BLaER1 (cell line): ENCODE measurements at regions not wholly inside any gene's neighbourhood (a gene's known extent, or its start where the extent isn't known, plus 50 kb on each side); places are given as distances from the start of the nearest gene placed in this dataset.
A peak's percentile ranks its signal among the peaks of the same experiment; 100 is the strongest.
"Not testable (repeated sequence)": the region's sequence is repeated elsewhere in the genome, so short reads cannot be mapped to it uniquely, and the experiment has no call there.

Source experiments
- H3K27ac ChIP-seq: shearing (Covaris generic); formaldehyde crosslinking; 2 replicates; pipeline ENCODE4 v1.8.1; 2022
- H3K27me3 ChIP-seq: shearing (Covaris generic); formaldehyde crosslinking; 2 replicates; pipeline ENCODE4 v1.8.1; 2022
- H3K36me3 ChIP-seq: shearing (Covaris generic); formaldehyde crosslinking; 2 replicates; pipeline ENCODE4 v1.8.1; 2022
- H3K4me1 ChIP-seq: shearing (Covaris generic); formaldehyde crosslinking; 2 replicates; pipeline ENCODE4 v1.8.1; 2022
- H3K4me2 ChIP-seq: shearing (Covaris generic); formaldehyde crosslinking; 2 replicates; pipeline ENCODE4 v1.8.1; 2022
- H3K4me3 ChIP-seq: shearing (Covaris generic); formaldehyde crosslinking; 2 replicates; pipeline ENCODE4 v1.8.1; 2022
- H3K9ac ChIP-seq: shearing (Covaris generic); formaldehyde crosslinking; 2 replicates; pipeline ENCODE4 v1.8.1; 2022
- H3K9me3 ChIP-seq: shearing (Covaris generic); formaldehyde crosslinking; 2 replicates; pipeline ENCODE4 v1.8.1; 2022
- H4K20me1 ChIP-seq: shearing (Covaris generic); formaldehyde crosslinking; 2 replicates; pipeline ENCODE4 v1.8.1; 2022
- Cebpa-rat ChIP-seq: shearing (Covaris generic); IDR thresholded peaks from 2 replicates; pipeline ENCODE4 v1.8.1; 2022

DNA sequence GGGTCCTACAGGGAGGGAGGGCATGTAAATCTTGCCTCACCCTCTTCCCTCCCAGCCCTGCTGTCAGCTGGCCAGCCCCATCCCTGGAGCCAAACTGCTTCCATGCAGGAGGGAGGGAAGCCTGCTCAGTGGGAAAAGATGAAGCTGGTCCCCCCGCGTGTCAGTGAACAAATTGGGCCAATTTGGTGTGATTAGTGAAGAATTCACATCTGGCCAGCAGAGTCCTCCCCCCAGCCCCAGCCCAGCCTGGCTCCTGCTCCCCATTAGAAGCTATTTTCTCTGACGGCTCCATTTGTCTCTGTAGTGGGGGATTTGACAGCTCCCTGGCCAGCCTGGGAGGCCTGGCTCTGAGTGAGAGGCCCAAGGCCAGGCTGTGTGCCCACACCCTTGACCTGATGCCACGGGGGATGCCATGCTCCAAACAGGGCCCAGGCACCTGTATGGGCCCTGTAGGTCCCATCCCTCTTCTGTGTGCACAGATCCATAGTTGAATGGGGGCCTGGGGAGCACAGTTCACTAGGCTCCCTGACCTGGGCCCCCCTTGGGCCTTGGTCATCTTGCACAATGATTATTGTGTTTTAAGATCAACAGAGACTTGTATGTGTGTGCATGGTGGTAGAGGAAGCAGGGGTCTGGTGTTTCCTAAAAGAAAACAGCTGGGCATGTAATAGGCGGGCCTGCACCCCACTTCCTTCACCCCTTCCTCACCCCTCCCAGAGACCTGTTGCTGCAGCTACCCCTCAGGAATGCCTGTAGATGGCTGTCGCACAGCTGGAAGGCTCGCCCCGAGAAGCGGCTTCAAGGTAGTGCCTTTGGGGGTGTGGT is 50.7 kb upstream of the TAC4 start:
- Histone ChIP-seq H3K9me3 (no peaks in the 10 kb centered on the region), H3K36me3 (no peaks in the 10 kb centered on the region), H3K4me1 (peaks cover 27% of the 10 kb centered on the region), H3K27me3 (peaks cover 33% of the 10 kb centered on the region), H4K20me1 (no peaks in the 10 kb centered on the region; the same call in 1 of the 2 replicates), H3K27ac (no peak overlapping the region), H3K4me3 (no peak overlapping the region), H3K4me2 (no peak overlapping the region), H3K9ac (no peak overlapping the region)
- no peak for TF ChIP-seq Cebpa-rat

DNA sequence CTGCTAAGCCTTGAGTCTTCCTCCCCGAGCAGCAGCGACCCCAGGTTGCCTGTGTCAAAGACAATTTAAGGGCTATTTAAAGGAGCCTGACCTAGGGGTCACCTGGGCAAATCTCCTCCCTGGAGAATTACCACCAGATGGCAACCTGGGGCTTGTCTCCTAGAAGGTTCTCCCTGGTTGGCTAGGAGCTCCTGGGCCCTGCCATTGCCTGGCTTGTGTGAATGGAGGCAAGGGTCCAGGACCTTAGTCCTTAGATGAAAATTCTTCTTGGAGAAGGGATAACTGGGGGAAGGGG is 51.3 kb upstream of the TAC4 start:
- Histone ChIP-seq H3K4me3 (no peak overlapping the region), H4K20me1 (no peaks in the 10 kb centered on the region; the same call in 1 of the 2 replicates), H3K27me3 (peaks cover 39% of the 10 kb centered on the region), H3K27ac (no peak overlapping the region), H3K9me3 (no peaks in the 10 kb centered on the region), H3K4me1 (peaks cover 33% of the 10 kb centered on the region), H3K4me2 (no peak overlapping the region), H3K9ac (no peak overlapping the region), H3K36me3 (no peaks in the 10 kb centered on the region)
- no peak for TF ChIP-seq Cebpa-rat

DNA sequence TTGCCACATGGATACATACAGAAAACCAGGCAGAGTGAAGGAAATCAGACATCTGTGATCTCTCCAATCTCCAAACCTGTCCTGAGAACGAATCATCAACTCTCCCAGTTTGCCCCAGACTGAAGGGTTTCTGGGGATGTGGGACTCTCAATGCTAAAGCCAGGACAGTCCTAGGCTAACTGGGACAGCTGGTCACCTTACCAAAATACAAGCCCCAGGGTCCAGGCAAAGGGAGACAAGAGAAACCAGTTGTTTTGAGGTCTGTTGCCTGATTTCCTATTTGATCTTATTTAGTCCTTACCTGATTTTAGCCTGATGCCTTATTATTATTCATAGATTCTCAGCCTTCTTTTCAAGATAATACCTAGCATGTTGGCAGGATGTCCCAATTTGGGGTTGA is 51.7 kb upstream of the TAC4 start:
- Histone ChIP-seq H3K9me3 (no peaks in the 10 kb centered on the region), H3K4me3 (no peak overlapping the region), H3K36me3 (no peaks in the 10 kb centered on the region), H3K27me3 (peaks cover 43% of the 10 kb centered on the region), H3K4me1 (peaks cover 36% of the 10 kb centered on the region), H3K4me2 (no peak overlapping the region), H3K27ac (no peak overlapping the region), H3K9ac (no peak overlapping the region), H4K20me1 (no peaks in the 10 kb centered on the region; the same call in 1 of the 2 replicates)
- TF ChIP-seq Cebpa-rat, result no peak

DNA sequence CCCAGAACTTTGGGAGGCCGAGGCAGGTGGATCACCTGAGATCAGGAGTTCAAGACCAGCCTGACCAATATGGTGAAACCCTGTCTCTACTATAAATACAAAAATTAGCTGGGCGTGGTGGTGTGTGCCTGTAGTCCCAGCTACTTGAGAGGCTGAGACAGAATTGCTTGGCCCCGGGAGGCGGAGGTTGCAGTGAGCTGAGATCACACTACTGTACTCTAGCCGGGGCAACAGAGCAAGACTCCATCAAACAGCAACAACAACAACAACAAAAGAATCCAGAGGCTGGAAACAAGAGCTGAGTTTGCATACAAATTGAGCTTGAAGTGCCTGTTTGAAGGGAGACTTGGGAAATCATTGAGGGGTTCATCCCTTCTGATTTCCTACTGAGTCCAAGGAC is 52.9 kb upstream of the TAC4 start:
- not testable (repeated sequence) for H3K4me3 ChIP-seq, H3K27ac ChIP-seq, H3K9ac ChIP-seq, H4K20me1 ChIP-seq, H3K9me3 ChIP-seq, H3K36me3 ChIP-seq
- Histone ChIP-seq H3K4me1 (peaks cover 36% of the 10 kb centered on the region), H3K4me2 (peak overlapping the region; percentile 95), H3K27me3 (peaks cover 54% of the 10 kb centered on the region)

DNA sequence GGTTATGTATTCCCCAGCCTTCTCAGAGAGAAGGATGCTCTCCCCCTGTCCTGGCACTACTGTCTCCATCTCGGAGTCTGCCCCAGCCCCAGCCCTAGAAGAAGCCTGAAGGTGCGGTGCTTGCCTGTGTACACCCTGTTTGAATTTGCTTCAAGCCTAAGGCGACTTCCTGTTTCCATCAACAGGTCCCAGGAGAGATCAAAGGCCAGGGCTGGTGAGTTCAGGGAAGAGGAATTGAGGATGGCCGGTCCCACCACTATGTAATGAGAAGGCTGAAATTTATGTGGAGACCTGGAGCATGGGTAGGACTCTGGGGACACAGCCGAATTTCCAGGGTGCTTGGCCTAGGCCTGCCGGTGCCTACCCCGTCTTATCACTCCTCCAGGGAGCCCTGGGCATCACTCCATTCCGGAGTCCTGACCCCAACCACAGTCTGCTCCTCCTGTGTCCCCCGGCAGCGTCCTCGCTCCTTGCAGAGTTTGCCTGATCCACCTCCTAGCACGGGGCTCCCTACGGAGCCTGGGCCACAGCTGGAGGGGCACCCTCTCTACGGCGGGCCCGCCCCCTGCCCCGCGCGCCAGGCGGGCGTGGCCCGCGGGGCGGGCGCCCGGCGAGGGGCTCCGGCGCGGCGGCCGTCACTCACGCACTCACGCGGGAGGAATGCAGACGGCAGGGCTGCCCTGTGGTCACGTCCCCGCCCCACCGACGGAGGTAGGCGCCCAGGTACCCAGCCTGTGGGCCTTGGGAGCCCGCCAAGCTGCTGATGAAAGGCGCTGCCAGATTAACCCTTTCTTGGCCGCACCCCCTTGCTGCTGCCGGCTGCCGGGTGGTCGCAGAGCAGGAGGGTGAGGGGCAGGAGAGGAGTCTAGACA is 53.8 kb upstream of the TAC4 start:
- 0 out of 2 replicates have a peak overlapping the region, but pooled peaks have one; percentile 24 for H3K9ac ChIP-seq
- H3K4me3 ChIP-seq, result peak overlapping the region; percentile 60
- no peaks in the 10 kb centered on the region; the same call in 1 of the 2 replicates for H4K20me1 ChIP-seq
- H3K36me3 ChIP-seq, result no peaks in the 10 kb centered on the region
- peaks cover 56% of the 10 kb centered on the region for H3K27me3 ChIP-seq
- no peak for TF ChIP-seq Cebpa-rat
- H3K9me3 ChIP-seq, result no peaks in the 10 kb centered on the region
- peaks cover 36% of the 10 kb centered on the region for H3K4me1 ChIP-seq
- H3K27ac ChIP-seq, result no peak overlapping the region
- peak overlapping the region; percentile 95 for H3K4me2 ChIP-seq

DNA sequence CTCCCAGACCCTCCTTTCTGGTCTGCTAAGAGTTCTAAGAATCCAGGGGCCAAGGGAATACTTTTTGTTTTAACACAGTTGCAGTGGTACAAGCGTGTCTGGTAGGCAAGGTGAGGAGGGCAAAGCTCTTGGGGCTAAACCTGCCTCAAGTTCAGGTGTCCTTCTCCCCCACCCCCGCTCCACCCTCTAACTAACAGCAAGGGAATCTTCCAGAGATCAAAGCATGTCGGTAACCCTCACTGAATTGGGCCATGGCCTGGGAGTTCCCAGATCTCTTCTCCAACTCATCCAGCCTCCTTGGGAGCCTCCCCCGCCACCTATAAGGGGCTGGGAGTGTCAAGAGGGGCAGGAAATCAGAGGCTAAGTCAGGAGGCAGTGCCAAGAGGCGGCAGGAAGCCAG is 55.7 kb upstream of the TAC4 start:
- H3K9ac ChIP-seq, result no peak overlapping the region
- H3K9me3 ChIP-seq, result no peaks in the 10 kb centered on the region
- H3K4me3 ChIP-seq, result no peak overlapping the region
- peaks cover 7% of the 10 kb centered on the region; the same call in 1 of the 2 replicates for H4K20me1 ChIP-seq
- no peak for TF ChIP-seq Cebpa-rat
- no peaks in the 10 kb centered on the region for H3K36me3 ChIP-seq
- peak overlapping the region; percentile 95 for H3K4me2 ChIP-seq
- H3K27ac ChIP-seq, result no peak overlapping the region
- peaks cover 69% of the 10 kb centered on the region for H3K27me3 ChIP-seq
- peaks cover 36% of the 10 kb centered on the region for H3K4me1 ChIP-seq

DNA sequence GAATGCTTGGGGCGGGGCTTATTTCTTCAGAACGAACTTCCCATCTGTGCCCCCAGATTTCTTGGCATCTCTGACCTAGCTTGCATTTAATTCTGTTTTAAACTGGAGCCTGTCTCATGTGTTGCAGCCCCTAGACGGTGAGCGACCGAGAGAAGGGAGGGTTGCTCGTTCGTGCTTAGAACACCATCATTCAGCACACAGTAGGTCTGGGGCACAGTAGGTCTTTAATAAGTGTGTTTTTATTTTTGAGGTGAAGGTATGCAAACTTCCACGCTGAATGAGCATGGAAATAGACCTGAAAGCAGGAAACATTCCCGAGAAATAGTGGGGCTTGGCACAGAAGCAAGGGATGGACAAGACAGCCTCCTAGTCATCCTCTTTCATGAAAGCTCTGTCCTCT is 57.0 kb upstream of the TAC4 start:
- H4K20me1 ChIP-seq, result peaks cover 18% of the 10 kb centered on the region
- no peak overlapping the region for H3K9ac ChIP-seq
- no peak overlapping the region for H3K4me3 ChIP-seq
- peaks cover 41% of the 10 kb centered on the region for H3K4me1 ChIP-seq
- peaks cover 82% of the 10 kb centered on the region for H3K27me3 ChIP-seq
- no peaks in the 10 kb centered on the region for H3K36me3 ChIP-seq
- H3K4me2 ChIP-seq, result no peak overlapping the region
- no peak overlapping the region for H3K27ac ChIP-seq
- no peaks in the 10 kb centered on the region for H3K9me3 ChIP-seq
- TF ChIP-seq Cebpa-rat, result no peak

DNA sequence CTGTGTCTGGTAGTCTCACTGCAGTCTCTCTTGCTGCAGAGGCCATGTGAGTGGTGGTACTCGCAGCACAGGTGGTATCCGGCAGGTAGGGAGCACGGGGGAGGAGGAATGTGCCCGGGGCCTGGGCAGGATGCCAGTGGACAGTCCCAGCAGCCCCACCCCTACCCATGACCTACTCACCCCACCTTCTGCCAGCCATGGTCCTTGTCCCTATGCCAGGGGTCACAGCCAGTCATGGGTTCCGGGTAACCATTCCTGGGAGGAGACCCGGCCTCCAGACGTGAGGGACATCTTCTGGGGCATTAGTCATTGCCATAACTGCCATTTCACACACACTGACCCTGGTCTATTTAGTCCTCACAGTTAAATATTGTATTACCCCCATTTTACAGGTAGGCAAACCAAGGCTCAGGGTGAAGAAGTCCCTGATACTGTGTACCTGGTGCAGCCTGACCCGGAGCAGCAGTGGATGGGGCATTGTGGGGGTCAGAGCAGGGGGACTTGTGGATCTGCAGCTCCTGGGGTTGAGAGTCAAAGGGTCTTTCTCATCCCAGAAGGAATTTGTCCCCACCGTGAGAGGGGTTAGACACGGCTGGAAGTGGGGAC is 58.8 kb upstream of the TAC4 start:
- no peak overlapping the region for H3K27ac ChIP-seq
- H4K20me1 ChIP-seq, result peaks cover 35% of the 10 kb centered on the region
- H3K36me3 ChIP-seq, result no peaks in the 10 kb centered on the region
- H3K4me2 ChIP-seq, result no peak overlapping the region
- H3K4me3 ChIP-seq, result no peak overlapping the region
- H3K9ac ChIP-seq, result no peak overlapping the region
- no peaks in the 10 kb centered on the region for H3K9me3 ChIP-seq
- H3K27me3 ChIP-seq, result peaks cover 86% of the 10 kb centered on the region
- TF ChIP-seq Cebpa-rat, result no peak
- H3K4me1 ChIP-seq, result peaks cover 49% of the 10 kb centered on the region

DNA sequence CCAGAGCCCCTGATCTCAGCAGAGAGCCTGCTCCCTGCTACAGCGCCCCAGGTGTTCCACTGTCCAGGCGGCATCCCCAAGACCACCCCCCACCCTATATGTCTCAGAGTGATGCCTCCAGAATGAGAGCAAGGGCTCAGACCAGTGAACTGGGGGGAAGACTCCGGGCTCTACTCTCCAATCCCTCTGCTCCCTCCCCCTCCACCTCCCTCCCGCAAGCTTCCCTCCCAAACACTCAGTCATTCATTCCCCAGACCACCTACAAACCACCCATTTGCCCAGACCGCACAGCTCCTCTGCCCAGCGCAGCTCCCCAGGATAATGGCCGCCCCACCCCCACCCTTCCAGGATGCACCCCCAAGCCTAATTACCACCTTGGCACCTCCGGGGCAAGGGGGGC is 59.4 kb upstream of the TAC4 start:
- H3K36me3 ChIP-seq, result no peaks in the 10 kb centered on the region
- no peak overlapping the region for H3K4me2 ChIP-seq
- TF ChIP-seq Cebpa-rat, result no peak
- peaks cover 86% of the 10 kb centered on the region for H3K27me3 ChIP-seq
- H3K9ac ChIP-seq, result no peak overlapping the region
- peaks cover 42% of the 10 kb centered on the region for H3K4me1 ChIP-seq
- H4K20me1 ChIP-seq, result peaks cover 36% of the 10 kb centered on the region
- H3K27ac ChIP-seq, result no peak overlapping the region
- no peaks in the 10 kb centered on the region for H3K9me3 ChIP-seq
- no peak overlapping the region for H3K4me3 ChIP-seq
